IMR-90 (cell line): ENCODE measurements at regions not wholly inside any gene's neighbourhood (a gene's known extent, or its start where the extent isn't known, plus 50 kb on each side); places are given as distances from the start of the nearest gene placed in this dataset.

Experiments used
- ATAC-seq: fragments of 200-7000 bp; cut with Tn5 transposase; 2 replicates; pipeline ENCODE4 v1.9.1; 2020; ENCODE audit warnings: low read depth, mild to moderate bottlenecking, moderate library complexity
- BruUV-seq: library from RNA; stranded (reverse); fragments of 400-500 nt; replicated peaks from 2 replicates; lab custom pipeline; 2021; lab: Mats Ljungman, UMichigan
- CTCF ChIA-PET: fragments of 300-600 bp; formaldehyde crosslinking; extraction: SDS; loops from one replicate; lab custom pipeline; 2021; ENCODE audit warnings: antibody characterized with exemption; lab: Yijun Ruan, JAX
- POLR2A ChIA-PET: fragments of 300-600 bp; sonication (Branson Sonifier 250); formaldehyde crosslinking; loops from one replicate; lab custom pipeline; 2022; ENCODE audit warnings: antibody characterized with exemption; ENCODE audit not compliant: unreplicated experiment; lab: Charles Lee
- DNase-seq: peaks from one replicate; pipeline ENCODE4 v3.0.0; 2013
- H2AFZ ChIP-seq: replicated peaks from 2 replicates; pipeline ENCODE3; 2013; ENCODE audit warnings: low read length, mild to moderate bottlenecking; ENCODE audit not compliant: poor library complexity
- H2AK5ac ChIP-seq: 2 replicates; pipeline ENCODE4 v1.6.1; 2013; ENCODE audit warnings: low read depth, low read length, inconsistent platforms
- H2AK9ac ChIP-seq: replicated peaks from 2 replicates; pipeline ENCODE3; 2013; ENCODE audit warnings: mild to moderate bottlenecking, low read depth, low read length, moderate library complexity; ENCODE audit not compliant: poor library complexity
- H2BK120ac ChIP-seq: 2 replicates; pipeline ENCODE4 v1.6.1; 2013; ENCODE audit warnings: low read depth, low read length, inconsistent platforms
- H2BK15ac ChIP-seq: 3 replicates; pipeline ENCODE4 v1.6.1; 2013; ENCODE audit warnings: low read depth, low read length, inconsistent platforms
- H2BK20ac ChIP-seq: 2 replicates; pipeline ENCODE4 v1.6.1; 2013; ENCODE audit warnings: low read depth, mild to moderate bottlenecking, inconsistent platforms, low read length, moderate library complexity
- H2BK5ac ChIP-seq: 2 replicates; pipeline ENCODE4 v1.6.1; 2013; ENCODE audit warnings: mild to moderate bottlenecking, low read depth, low read length, inconsistent platforms; ENCODE audit not compliant: poor library complexity, severe bottlenecking
- H3K14ac ChIP-seq: replicated peaks from 2 replicates; pipeline ENCODE4 v1.6.1; 2013; ENCODE audit warnings: low read depth, low read length, inconsistent platforms
- H3K18ac ChIP-seq: 2 replicates; pipeline ENCODE4 v1.6.1; 2013; ENCODE audit warnings: low read depth, low read length, control low read depth
- H3K23ac ChIP-seq: 2 replicates; pipeline ENCODE4 v1.6.1; 2013; ENCODE audit warnings: low read depth, low read length, inconsistent platforms
- H3K27ac ChIP-seq: 2 replicates; pipeline ENCODE4 v1.5.1; 2013; ENCODE audit warnings: mild to moderate bottlenecking, control low read depth, low read length; ENCODE audit not compliant: insufficient read depth
- H3K27me3 ChIP-seq: 2 replicates; pipeline ENCODE4 v1.6.1; 2013; ENCODE audit warnings: low read length; ENCODE audit not compliant: control insufficient read depth, insufficient read depth
- H3K36me3 ChIP-seq: 2 replicates; pipeline ENCODE4 v1.6.1; 2013; ENCODE audit warnings: low read length, mixed read lengths; ENCODE audit not compliant: control insufficient read depth, insufficient read depth
- H3K4ac ChIP-seq: 2 replicates; pipeline ENCODE4 v1.6.1; 2013; ENCODE audit warnings: low read depth, low read length, inconsistent platforms
- H3K4me1 ChIP-seq: 2 replicates; pipeline ENCODE4 v1.6.1; 2013; ENCODE audit warnings: low read length, mixed read lengths; ENCODE audit not compliant: control insufficient read depth, insufficient read depth
- H3K4me2 ChIP-seq: 2 replicates; pipeline ENCODE4 v1.6.1; 2013; ENCODE audit warnings: low read depth, mild to moderate bottlenecking, control low read depth, low read length, moderate library complexity
- H3K4me3 ChIP-seq: 2 replicates; pipeline ENCODE4 v1.5.1; 2013; ENCODE audit warnings: low read depth, mild to moderate bottlenecking, control low read depth, low read length, moderate library complexity; ENCODE audit not compliant: insufficient read depth
- H3K56ac ChIP-seq: 2 replicates; pipeline ENCODE4 v1.6.1; 2013; ENCODE audit warnings: low read length, inconsistent platforms; ENCODE audit not compliant: insufficient read depth; ENCODE audit errors: extremely low read depth
- H3K79me1 ChIP-seq, 2 experiments: 2 replicates each; pipeline ENCODE4 v1.6.1; 2013; ENCODE audit warnings: low read length in 2 of 2, inconsistent platforms in 1 of 2, low read depth in 1 of 2
- H3K9ac ChIP-seq: 2 replicates; pipeline ENCODE4 v1.6.1; 2013; ENCODE audit warnings: low read depth, low read length, control low read depth
- H3K9me1 ChIP-seq: 2 replicates; pipeline ENCODE4 v1.6.1; 2013; ENCODE audit warnings: low read length, inconsistent platforms; ENCODE audit not compliant: insufficient read depth
- H3K9me3 ChIP-seq: 2 replicates; pipeline ENCODE4 v1.6.1; 2013; ENCODE audit warnings: low read length; ENCODE audit not compliant: control insufficient read depth, insufficient read depth
- H4K20me1 ChIP-seq: 2 replicates; pipeline ENCODE4 v1.6.1; 2013; ENCODE audit warnings: low read length, inconsistent platforms; ENCODE audit not compliant: insufficient read depth
- H4K5ac ChIP-seq: 2 replicates; pipeline ENCODE4 v1.6.1; 2013; ENCODE audit warnings: mild to moderate bottlenecking, low read depth, low read length, control low read depth
- H4K8ac ChIP-seq, 2 experiments: 2 replicates each; pipeline ENCODE4 v1.6.1; 2013; ENCODE audit warnings: low read depth in 2 of 2, low read length in 2 of 2, control low read depth in 1 of 2, inconsistent platforms in 1 of 2
- H4K91ac ChIP-seq: 2 replicates; pipeline ENCODE4 v1.6.1; 2013; ENCODE audit warnings: low read depth, low read length, inconsistent platforms; ENCODE audit not compliant: insufficient read depth
- BHLHE40 ChIP-seq: fragments of 150-350 bp; IDR thresholded peaks from 2 replicates; pipeline ENCODE4 v1.6.1; 2016; ENCODE audit warnings: mild to moderate bottlenecking, low read depth, low read length
- CEBPB ChIP-seq: IDR thresholded peaks from 2 replicates; pipeline ENCODE4 v1.6.1; 2012; ENCODE audit warnings: low read depth, low read length, improper control_type of control experiment
- FOS ChIP-seq: fragments of 150-350 bp; IDR thresholded peaks from 2 replicates; pipeline ENCODE4 v1.6.1; 2016; ENCODE audit warnings: low read depth, low read length
- MAFK ChIP-seq: IDR thresholded peaks from 2 replicates; pipeline ENCODE4 v1.6.1; 2012; ENCODE audit warnings: low read depth, low read length, improper control_type of control experiment
- MXI1 ChIP-seq: IDR thresholded peaks from 2 replicates; pipeline ENCODE4 v1.6.1; 2012; ENCODE audit warnings: low read depth, mild to moderate bottlenecking, low read length, moderate library complexity, borderline replicate concordance
- NFE2L2 ChIP-seq: fragments of 150-350 bp; IDR thresholded peaks from 2 replicates; pipeline ENCODE4 v1.6.1; 2016; ENCODE audit warnings: low read depth, mild to moderate bottlenecking, low read length
- SMC3 ChIP-seq: fragments of 150-350 bp; IDR thresholded peaks from 2 replicates; pipeline ENCODE4 v1.6.1; 2016; ENCODE audit warnings: low read depth, mild to moderate bottlenecking, antibody characterized with exemption, low read length, moderate library complexity
- WGBS, 2 experiments: methylation state at CpG; one replicate each; pipeline versions ENCODE4 v1.1.5 to v1.1.7; 2013; ENCODE audit warnings: missing lambda C conversion rate in 2 of 2; ENCODE audit not compliant: insufficient read length in 1 of 2; ENCODE audit errors: extremely low coverage in 2 of 2; 5-methylcytosine and 5-hydroxymethylcytosine counted together
- dilution Hi-C: fragments of 300-500 bp; cut with HindIII; formaldehyde crosslinking; loops from one replicate; pipeline ENCODE4 v1.14.3; 2018; ENCODE audit warnings: low sequenced_read_pairs; ENCODE audit not compliant: unreplicated experiment
- in situ Hi-C: fragments of 300-500 bp; cut with MboI; formaldehyde crosslinking; loops from 3 replicates; pipeline ENCODE4 v1.14.3; 2019; ENCODE audit warnings: low sequenced_read_pairs, inconsistent platforms, mixed read lengths
- intact Hi-C: fragments of 100-400 bp; cut with micrococcal nuclease; formaldehyde crosslinking; loops from 2 replicates; pipeline ENCODE4 v1.10.0; 2022

DNA sequence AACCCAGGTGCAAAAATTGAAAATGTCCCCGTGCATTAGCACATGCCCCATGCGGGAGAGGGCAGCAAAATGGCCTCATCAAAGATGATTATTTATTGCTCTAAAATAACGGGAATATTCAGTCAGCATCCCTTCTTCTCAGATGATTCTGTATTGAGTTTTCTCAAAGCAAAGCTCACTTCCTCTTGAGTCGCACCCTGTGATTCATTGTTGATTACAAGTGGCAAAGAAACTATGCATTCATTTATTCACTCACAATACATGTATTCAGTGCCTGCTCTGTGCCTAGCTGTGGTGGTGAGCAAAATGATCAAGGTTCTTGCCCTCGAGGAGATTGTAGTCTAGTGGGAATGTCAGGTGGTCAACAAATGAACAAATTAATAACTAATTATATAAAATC, 226.0 kb upstream of the KAZN start:
- CTCF ChIA-PET: no interaction called here
- Histone ChIP-seq H2AK5ac (no peak overlapping the region), H3K56ac (no peak overlapping the region), H2AK9ac (no peak overlapping the region), H3K36me3 (no peaks in the 10 kb centered on the region), H3K27me3 (no peaks in the 10 kb centered on the region; the same call in 1 of the 2 replicates), H2BK15ac (no peak overlapping the region), H3K9me1 (no peaks in the 10 kb centered on the region), H2BK20ac (no peak overlapping the region), H3K18ac (no peak overlapping the region), H3K9ac (no peak overlapping the region), H4K5ac (no peak overlapping the region), H3K14ac (no peak overlapping the region), H2BK5ac (no peak overlapping the region), H2AFZ (no peak overlapping the region), H3K79me1 (no peaks in the 10 kb centered on the region), H3K4me1 (peaks cover 2% of the 10 kb centered on the region; the same call in 1 of the 2 replicates), H3K27ac (no peak overlapping the region; the same call in 1 of the 2 replicates), H3K9me3 (no peaks in the 10 kb centered on the region), H3K4me3 (no peak overlapping the region), H4K20me1 (no peaks in the 10 kb centered on the region), H4K8ac (no peak overlapping the region), H4K91ac (no peak overlapping the region), H3K4ac (no peak overlapping the region), H3K4me2 (no peak overlapping the region), H2BK120ac (no peak overlapping the region), H3K23ac (no peak overlapping the region)
- no TSS peak for BruUV-seq
- DNase-seq (no peak), ATAC-seq (peak; percentile 14; the same call in 1 of the 2 replicates)
- TF ChIP-seq CEBPB: no peak
- no peak for TF ChIP-seq MXI1
- no peak for TF ChIP-seq NFE2L2
- TF ChIP-seq SMC3: no peak
- TF ChIP-seq MAFK: no peak
- TF ChIP-seq FOS: no peak
- TF ChIP-seq BHLHE40: no peak
- WGBS, 2 experiments: no CpG with 5 or more reads among the region's 5 CpGs
- POLR2A ChIA-PET: no interaction called here
- in situ Hi-C loops: no loop called here
- intact Hi-C loops: no loop called here
- dilution Hi-C loops: no loop called here
